ENCODE measurements at regions not wholly inside any gene's neighbourhood (a gene's known extent, or its start where the extent isn't known, plus 50 kb on each side); places are given as distances from the start of the nearest gene placed in this dataset.

DNA sequence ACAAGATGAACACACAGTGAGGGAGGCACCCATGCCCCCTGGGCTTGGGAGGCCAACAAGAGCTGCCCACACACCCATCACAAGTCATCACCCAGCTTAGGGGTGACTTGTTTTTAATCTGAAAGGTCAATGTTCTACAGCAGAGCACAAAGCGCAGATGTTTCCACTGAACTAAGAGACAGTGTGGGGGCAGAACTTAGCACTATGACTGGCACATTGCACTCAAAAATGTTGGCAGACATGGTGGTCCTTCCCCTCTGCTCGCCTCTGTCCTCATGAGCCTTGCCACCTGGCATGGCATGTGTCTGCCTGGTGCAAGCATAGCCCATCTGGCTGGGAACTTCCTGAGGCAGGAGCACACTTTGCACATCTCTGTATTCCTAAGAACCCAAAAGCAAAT is 81.4 kb upstream of the ZNF98 start (continued):
- TF ChIP-seq, protein P1, sequence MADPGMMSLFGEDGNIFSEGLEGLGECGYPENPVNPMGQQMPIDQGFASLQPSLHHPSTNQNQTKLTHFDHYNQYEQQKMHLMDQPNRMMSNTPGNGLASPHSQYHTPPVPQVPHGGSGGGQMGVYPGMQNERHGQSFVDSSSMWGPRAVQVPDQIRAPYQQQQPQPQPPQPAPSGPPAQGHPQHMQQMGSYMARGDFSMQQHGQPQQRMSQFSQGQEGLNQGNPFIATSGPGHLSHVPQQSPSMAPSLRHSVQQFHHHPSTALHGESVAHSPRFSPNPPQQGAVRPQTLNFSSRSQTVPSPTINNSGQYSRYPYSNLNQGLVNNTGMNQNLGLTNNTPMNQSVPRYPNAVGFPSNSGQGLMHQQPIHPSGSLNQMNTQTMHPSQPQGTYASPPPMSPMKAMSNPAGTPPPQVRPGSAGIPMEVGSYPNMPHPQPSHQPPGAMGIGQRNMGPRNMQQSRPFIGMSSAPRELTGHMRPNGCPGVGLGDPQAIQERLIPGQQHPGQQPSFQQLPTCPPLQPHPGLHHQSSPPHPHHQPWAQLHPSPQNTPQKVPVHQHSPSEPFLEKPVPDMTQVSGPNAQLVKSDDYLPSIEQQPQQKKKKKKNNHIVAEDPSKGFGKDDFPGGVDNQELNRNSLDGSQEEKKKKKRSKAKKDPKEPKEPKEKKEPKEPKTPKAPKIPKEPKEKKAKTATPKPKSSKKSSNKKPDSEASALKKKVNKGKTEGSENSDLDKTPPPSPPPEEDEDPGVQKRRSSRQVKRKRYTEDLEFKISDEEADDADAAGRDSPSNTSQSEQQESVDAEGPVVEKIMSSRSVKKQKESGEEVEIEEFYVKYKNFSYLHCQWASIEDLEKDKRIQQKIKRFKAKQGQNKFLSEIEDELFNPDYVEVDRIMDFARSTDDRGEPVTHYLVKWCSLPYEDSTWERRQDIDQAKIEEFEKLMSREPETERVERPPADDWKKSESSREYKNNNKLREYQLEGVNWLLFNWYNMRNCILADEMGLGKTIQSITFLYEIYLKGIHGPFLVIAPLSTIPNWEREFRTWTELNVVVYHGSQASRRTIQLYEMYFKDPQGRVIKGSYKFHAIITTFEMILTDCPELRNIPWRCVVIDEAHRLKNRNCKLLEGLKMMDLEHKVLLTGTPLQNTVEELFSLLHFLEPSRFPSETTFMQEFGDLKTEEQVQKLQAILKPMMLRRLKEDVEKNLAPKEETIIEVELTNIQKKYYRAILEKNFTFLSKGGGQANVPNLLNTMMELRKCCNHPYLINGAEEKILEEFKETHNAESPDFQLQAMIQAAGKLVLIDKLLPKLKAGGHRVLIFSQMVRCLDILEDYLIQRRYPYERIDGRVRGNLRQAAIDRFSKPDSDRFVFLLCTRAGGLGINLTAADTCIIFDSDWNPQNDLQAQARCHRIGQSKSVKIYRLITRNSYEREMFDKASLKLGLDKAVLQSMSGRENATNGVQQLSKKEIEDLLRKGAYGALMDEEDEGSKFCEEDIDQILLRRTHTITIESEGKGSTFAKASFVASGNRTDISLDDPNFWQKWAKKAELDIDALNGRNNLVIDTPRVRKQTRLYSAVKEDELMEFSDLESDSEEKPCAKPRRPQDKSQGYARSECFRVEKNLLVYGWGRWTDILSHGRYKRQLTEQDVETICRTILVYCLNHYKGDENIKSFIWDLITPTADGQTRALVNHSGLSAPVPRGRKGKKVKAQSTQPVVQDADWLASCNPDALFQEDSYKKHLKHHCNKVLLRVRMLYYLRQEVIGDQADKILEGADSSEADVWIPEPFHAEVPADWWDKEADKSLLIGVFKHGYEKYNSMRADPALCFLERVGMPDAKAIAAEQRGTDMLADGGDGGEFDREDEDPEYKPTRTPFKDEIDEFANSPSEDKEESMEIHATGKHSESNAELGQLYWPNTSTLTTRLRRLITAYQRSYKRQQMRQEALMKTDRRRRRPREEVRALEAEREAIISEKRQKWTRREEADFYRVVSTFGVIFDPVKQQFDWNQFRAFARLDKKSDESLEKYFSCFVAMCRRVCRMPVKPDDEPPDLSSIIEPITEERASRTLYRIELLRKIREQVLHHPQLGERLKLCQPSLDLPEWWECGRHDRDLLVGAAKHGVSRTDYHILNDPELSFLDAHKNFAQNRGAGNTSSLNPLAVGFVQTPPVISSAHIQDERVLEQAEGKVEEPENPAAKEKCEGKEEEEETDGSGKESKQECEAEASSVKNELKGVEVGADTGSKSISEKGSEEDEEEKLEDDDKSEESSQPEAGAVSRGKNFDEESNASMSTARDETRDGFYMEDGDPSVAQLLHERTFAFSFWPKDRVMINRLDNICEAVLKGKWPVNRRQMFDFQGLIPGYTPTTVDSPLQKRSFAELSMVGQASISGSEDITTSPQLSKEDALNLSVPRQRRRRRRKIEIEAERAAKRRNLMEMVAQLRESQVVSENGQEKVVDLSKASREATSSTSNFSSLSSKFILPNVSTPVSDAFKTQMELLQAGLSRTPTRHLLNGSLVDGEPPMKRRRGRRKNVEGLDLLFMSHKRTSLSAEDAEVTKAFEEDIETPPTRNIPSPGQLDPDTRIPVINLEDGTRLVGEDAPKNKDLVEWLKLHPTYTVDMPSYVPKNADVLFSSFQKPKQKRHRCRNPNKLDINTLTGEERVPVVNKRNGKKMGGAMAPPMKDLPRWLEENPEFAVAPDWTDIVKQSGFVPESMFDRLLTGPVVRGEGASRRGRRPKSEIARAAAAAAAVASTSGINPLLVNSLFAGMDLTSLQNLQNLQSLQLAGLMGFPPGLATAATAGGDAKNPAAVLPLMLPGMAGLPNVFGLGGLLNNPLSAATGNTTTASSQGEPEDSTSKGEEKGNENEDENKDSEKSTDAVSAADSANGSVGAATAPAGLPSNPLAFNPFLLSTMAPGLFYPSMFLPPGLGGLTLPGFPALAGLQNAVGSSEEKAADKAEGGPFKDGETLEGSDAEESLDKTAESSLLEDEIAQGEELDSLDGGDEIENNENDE (IDR thresholded peaks at IDR 0.05; ENCODE audit: insufficient replicate concordance, low read length) = no peak

Measured in H1 (cell line).